ENCODE measurements at regions not wholly inside any gene's neighbourhood (a gene's known extent, or its start where the extent isn't known, plus 50 kb on each side); places are given as distances from the start of the nearest gene placed in this dataset.

- Histone ChIP-seq H3K27me3 (no peaks in the 10 kb centered on the region), H3K27ac (no peak overlapping the region), H3K36me3 (no peaks in the 10 kb centered on the region), H3K4me3 (no peak overlapping the region), H3K4me1 (ENCODE audit: low read depth) (no peaks in the 10 kb centered on the region), H3K9me3 (ENCODE audit: low read depth) (no peaks in the 10 kb centered on the region)
- DNase-seq (ENCODE audit: low read depth in 1 of 2, low spot score in 1 of 2), result no peak
- TF ChIP-seq CTCF (IDR thresholded peaks at IDR 0.05; ENCODE audit: low read depth, low read length), result no peak
These were observed 450.5 kb upstream of the ACVR2A start for GRCh38 chr2:147394179-147394790.

DNA sequence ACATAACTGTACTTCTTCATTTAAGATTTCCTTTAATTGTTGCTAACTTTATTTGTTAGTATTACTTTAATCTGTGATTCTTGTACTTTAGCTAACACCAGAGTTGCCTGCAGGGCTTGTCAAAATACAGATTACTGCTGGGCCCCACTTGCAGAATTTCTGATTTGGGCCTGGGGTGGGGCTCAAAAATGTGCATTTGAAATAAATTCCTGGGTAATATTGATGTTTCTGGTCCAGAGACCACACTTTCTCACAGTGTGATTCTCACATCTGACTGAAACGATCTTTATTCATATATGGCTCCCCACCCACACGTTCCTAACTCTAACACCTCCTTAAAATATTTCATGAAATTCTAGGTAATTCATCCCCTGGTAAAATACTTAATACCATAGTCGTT is 452.6 kb upstream of the ACVR2A start:
- no peak for TF ChIP-seq CTCF (IDR thresholded peaks at IDR 0.05; ENCODE audit: low read depth, low read length)
- Histone ChIP-seq H3K4me3 (no peak overlapping the region), H3K27ac (no peak overlapping the region), H3K9me3 (ENCODE audit: low read depth) (no peaks in the 10 kb centered on the region), H3K4me1 (ENCODE audit: low read depth) (no peaks in the 10 kb centered on the region), H3K36me3 (no peaks in the 10 kb centered on the region), H3K27me3 (no peaks in the 10 kb centered on the region)
- no peak for DNase-seq (ENCODE audit: low read depth in 1 of 2, low spot score in 1 of 2)

DNA sequence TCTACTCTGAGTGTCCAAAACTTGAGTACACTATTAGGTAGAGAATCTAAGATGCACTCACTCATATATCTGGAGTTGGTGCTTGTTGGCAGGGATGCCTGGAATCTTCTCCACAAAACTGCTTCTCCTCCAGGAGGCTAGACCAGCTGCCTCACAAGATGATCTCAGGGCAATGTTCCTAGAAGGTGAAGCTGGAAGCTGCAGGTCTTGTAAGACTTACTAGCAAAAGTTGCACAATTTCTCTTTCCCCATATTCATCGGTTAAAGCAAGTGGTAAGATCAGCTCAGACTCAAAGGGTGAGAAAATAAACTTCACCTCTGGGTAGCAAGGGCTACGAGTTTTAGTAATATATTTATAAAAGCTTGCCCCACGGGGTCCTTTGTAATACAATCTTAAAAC is 454.4 kb upstream of the ACVR2A start:
- no peak for DNase-seq (ENCODE audit: low read depth in 1 of 2, low spot score in 1 of 2)
- H3K4me3 ChIP-seq, result no peak overlapping the region
- H3K27me3 ChIP-seq, result no peaks in the 10 kb centered on the region

GRCh38 chr2:147389218-147389617 is 455.6 kb upstream of the ACVR2A start:
- H3K27ac ChIP-seq, result no peak overlapping the region
- H3K27me3 ChIP-seq, result no peaks in the 10 kb centered on the region
- TF ChIP-seq CTCF (IDR thresholded peaks at IDR 0.05; ENCODE audit: low read depth, low read length), result no peak
- H3K4me1 ChIP-seq (ENCODE audit: low read depth), result peaks cover 3% of the 10 kb centered on the region
- DNase-seq (ENCODE audit: low read depth in 1 of 2, low spot score in 1 of 2), result no peak
- H3K36me3 ChIP-seq, result no peaks in the 10 kb centered on the region
- no peaks in the 10 kb centered on the region for H3K9me3 ChIP-seq (ENCODE audit: low read depth)
- no peak overlapping the region for H3K4me3 ChIP-seq

More for the DNA sequence above, 454.4 kb upstream of the ACVR2A start:
- Histone ChIP-seq H3K9me3 (ENCODE audit: low read depth) (no peaks in the 10 kb centered on the region), H3K27ac (no peak overlapping the region), H3K36me3 (no peaks in the 10 kb centered on the region), H3K4me1 (ENCODE audit: low read depth) (peaks cover 3% of the 10 kb centered on the region)
- no peak for TF ChIP-seq CTCF (IDR thresholded peaks at IDR 0.05; ENCODE audit: low read depth, low read length)

- no peak overlapping the region for H3K4me3 ChIP-seq
- H3K27ac ChIP-seq, result no peak overlapping the region
- H3K27me3 ChIP-seq, result no peaks in the 10 kb centered on the region
- DNase-seq (ENCODE audit: low read depth in 1 of 2, low spot score in 1 of 2), result no peak
- H3K9me3 ChIP-seq (ENCODE audit: low read depth), result no peaks in the 10 kb centered on the region
- no peaks in the 10 kb centered on the region for H3K36me3 ChIP-seq
- H3K4me1 ChIP-seq (ENCODE audit: low read depth), result peaks cover 3% of the 10 kb centered on the region
- TF ChIP-seq CTCF (IDR thresholded peaks at IDR 0.05; ENCODE audit: low read depth, low read length), result no peak
These were observed 456.6 kb upstream of the ACVR2A start for GRCh38 chr2:147388217-147388616.
